Adrenal gland (tissue), 9 donors: ENCODE measurements at regions not wholly inside any gene's neighbourhood (a gene's known extent, or its start where the extent isn't known, plus 50 kb on each side); places are given as distances from the start of the nearest gene placed in this dataset.
"Not testable (repeated sequence)": the region's sequence is repeated elsewhere in the genome, so short reads cannot be mapped to it uniquely, and the experiment has no call there.

Experiments
- DNase-seq, 7 donors: peaks; one replicate each; pipeline ENCODE4 v3.0.0-alpha.2; 2019 to 2020
- H3K27ac ChIP-seq, 5 donors: fragments of 200-600 bp; sonication (generic) in 4 of 5; 1 replicate in 3 of 5; 2 replicates in 2 of 5; pipeline versions ENCODE4 v1.5.1 to v1.8.0; 2016 to 2020; ENCODE audit warnings: mild to moderate bottlenecking in 1 of 5
- H3K27me3 ChIP-seq: fragments of 200-600 bp; 2 replicates; pipeline ENCODE4 v1.8.0; 2021
- H3K36me3 ChIP-seq, 2 donors: fragments of 200-600 bp; replicated peaks in 1 of 2; 1 replicate in 1 of 2; 2 replicates in 1 of 2; pipeline versions ENCODE4 v1.5.1 to v1.8.0; 2018 to 2022
- H3K4me1 ChIP-seq, 2 donors: fragments of 200-600 bp; replicated peaks in 1 of 2; 1 replicate in 1 of 2; 2 replicates in 1 of 2; pipeline versions ENCODE4 v1.5.1 to v1.8.0; 2018 to 2021
- H3K4me3 ChIP-seq, 4 donors: fragments of 200-600 bp; sonication (generic) in 3 of 4; one replicate each; pipeline ENCODE4 v1.5.1; 2016 to 2018
- H3K9me3 ChIP-seq, 3 donors: fragments of 200-600 bp; sonication (generic) in 1 of 3; replicated peaks in 1 of 3; 1 replicate in 2 of 3; 2 replicates in 1 of 3; pipeline versions ENCODE4 v1.5.1 to v1.8.0; 2016 to 2021
- POLR2A ChIP-seq, 2 donors: fragments of 450-650 bp; IDR thresholded peaks; one replicate each; pipeline ENCODE4 v1.6.1; 2017; ENCODE audit warnings: antibody characterized with exemption in 2 of 2, mild to moderate bottlenecking in 2 of 2, moderate library complexity in 1 of 2
- WGBS, 4 donors: extraction: QIAGEN DNeasy Blood & Tissue Kit in 2 of 4; methylation state at CpG; one replicate each; pipeline versions ENCODE4 v1.1.5 to v1.1.7; 2013 to 2017; 5-methylcytosine and 5-hydroxymethylcytosine counted together
- intact Hi-C, 2 donors: fragments of 100-400 bp; cut with DNase I; formaldehyde crosslinking; loops; one replicate each; pipeline versions ENCODE4 v1.14.1 to v1.15.0; 2022 to 2023
- TF ChIP-seq, protein P1 (sequence below), 6 experiments: fragments of 450-650 bp in 4 of 6; fragments of 200-600 bp in 2 of 6; sonication (generic) in 1 of 6; IDR thresholded peaks; 1 replicate in 5 of 6; 2 replicates in 1 of 6; pipeline versions ENCODE4 v1.5.1 to v1.8.0; 2016 to 2021; ENCODE audit warnings: antibody characterized with exemption in 6 of 6, mild to moderate bottlenecking in 2 of 6, moderate library complexity in 1 of 6
- donor health status: healthy with polysubstance abuse.
- donor health status: Bipolar disorder and iron deficiency.
- donor health status: DM: yes; HTN: yes; CAD: no.
- donor health status: DM: no; HTN: no; CAD: no.
- donor health status: DM: no; HTN: no; CAD: no.

DNA sequence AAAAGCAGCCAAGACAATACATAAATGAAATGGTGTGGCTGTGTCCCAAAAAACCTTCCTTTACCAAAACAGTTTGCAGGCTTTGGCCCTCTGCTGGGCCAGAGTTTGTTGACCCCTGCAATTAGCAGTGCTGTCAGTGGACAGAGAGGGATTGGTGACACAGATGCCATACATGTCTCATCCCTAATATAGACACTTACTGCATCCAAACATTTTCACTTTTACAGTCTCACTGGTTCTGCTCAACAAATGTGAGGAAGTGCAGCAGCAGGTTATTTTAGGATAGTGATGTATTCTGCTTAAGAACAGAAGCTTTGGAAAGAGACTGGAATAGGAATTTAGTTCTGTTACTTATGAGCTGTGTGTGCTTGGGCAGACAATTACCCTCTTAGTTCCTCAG, 462.8 kb upstream of the LRRC7 start:
- Histone ChIP-seq H3K9me3 (no peaks in the 10 kb centered on the region), H3K27me3 (no peaks in the 10 kb centered on the region), H3K4me3 (no peak overlapping the region), H3K36me3 (no peaks in the 10 kb centered on the region), H3K27ac (no peak overlapping the region), H3K4me1 (no peaks in the 10 kb centered on the region)
- intact Hi-C loops = no loop called here
- DNase-seq = no peak
- TF ChIP-seq, protein P1, sequence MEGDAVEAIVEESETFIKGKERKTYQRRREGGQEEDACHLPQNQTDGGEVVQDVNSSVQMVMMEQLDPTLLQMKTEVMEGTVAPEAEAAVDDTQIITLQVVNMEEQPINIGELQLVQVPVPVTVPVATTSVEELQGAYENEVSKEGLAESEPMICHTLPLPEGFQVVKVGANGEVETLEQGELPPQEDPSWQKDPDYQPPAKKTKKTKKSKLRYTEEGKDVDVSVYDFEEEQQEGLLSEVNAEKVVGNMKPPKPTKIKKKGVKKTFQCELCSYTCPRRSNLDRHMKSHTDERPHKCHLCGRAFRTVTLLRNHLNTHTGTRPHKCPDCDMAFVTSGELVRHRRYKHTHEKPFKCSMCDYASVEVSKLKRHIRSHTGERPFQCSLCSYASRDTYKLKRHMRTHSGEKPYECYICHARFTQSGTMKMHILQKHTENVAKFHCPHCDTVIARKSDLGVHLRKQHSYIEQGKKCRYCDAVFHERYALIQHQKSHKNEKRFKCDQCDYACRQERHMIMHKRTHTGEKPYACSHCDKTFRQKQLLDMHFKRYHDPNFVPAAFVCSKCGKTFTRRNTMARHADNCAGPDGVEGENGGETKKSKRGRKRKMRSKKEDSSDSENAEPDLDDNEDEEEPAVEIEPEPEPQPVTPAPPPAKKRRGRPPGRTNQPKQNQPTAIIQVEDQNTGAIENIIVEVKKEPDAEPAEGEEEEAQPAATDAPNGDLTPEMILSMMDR (IDR thresholded peaks at IDR 0.05) = no peak
- no peak for TF ChIP-seq POLR2A (IDR thresholded peaks at IDR 0.05)

DNA sequence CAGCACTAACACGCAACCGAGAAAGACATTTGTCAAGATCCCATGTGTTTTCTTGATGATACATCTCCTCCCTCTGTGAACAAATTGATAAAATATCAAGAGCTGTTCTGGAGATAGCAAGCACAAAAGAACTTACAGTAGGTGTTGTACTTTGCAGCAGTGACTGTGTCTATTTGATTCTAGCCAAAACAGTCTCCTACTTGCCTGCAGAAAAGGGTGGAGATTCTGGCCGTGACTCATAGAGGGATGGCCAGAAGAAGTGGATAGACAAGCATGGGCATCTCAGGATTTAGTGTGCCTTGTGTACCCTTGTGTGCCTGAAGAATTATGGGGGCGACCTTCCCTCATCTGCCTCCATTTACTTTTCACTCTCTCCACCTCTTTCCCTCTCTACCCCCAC, 458.4 kb upstream of the LRRC7 start:
- Histone ChIP-seq H3K9me3 (no peaks in the 10 kb centered on the region), H3K4me1 (no peaks in the 10 kb centered on the region), H3K36me3 (no peaks in the 10 kb centered on the region), H3K27me3 (no peaks in the 10 kb centered on the region), H3K4me3 (no peak overlapping the region), H3K27ac (no peak overlapping the region)
- intact Hi-C loops = no loop called here
- DNase-seq = no peak
- 81 to 90% (median 83%) methylated on average over 4 of the region's 4 CpGs for WGBS, 4 donors
- TF ChIP-seq POLR2A (IDR thresholded peaks at IDR 0.05) = no peak
- TF ChIP-seq, protein P1 (IDR thresholded peaks at IDR 0.05) = no peak

DNA sequence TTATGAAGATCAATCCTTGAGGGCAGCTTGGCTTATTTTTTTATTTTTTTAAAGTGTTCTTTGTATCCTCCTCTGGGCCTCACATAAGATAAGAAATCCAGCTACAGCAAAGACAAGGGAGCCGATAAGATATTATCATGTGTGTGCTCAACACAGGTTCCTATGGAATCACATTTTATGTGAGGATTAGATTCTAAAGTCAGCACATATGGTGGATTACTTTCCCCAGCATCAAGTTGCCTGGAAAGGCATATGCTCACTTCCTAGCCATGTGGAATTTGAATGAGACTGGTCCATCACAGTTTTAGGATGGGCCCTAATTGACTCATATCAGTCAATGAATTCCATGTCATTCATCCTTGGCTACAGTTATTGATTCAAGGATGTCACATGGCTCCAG, 456.9 kb upstream of the LRRC7 start:
- no peak for TF ChIP-seq POLR2A (IDR thresholded peaks at IDR 0.05)
- TF ChIP-seq, protein P1 (IDR thresholded peaks at IDR 0.05) = no peak
- H3K4me3 ChIP-seq = no peak overlapping the region
- no peak overlapping the region for H3K27ac ChIP-seq
- WGBS, 4 donors = 46 to 63% (median 59%) methylated on average over 1 of the region's 1 CpG
- H3K9me3 ChIP-seq = no peaks in the 10 kb centered on the region
- intact Hi-C loops = no loop called here
- no peak for DNase-seq
- H3K36me3 ChIP-seq = no peaks in the 10 kb centered on the region
- H3K4me1 ChIP-seq = no peaks in the 10 kb centered on the region
- no peaks in the 10 kb centered on the region for H3K27me3 ChIP-seq

DNA sequence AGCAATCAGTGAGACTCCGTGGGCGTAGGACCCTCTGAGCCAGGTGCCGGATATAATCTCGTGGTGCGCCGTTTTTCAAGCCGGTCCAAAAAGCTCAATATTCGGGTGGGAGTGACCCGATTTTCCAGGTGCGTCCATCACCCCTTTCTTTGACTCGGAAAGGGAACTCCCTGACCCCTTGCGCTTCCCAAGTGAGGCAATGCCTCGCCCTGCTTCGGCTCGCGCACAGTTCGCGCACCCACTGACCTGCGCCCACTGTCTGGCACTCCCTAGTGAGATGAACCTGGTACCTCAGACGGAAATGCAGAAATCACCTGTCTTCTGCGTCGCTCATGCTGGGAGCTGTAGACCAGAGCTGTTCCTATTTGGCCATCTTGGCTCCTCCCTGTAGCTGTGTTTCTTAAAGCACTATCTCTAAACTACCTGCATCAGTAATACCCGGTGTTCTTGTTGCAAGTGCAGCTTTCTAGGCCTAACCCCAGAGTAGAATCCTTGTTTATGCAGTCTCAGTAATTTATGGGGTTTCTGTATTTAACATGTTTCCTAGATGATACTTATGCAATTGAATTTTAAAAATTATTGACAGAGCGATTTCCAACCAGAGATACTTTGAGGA, 447.5 kb upstream of the LRRC7 start:
- H3K4me1 ChIP-seq, H3K27me3 ChIP-seq, H3K36me3 ChIP-seq, intact Hi-C loops, H3K27ac ChIP-seq, H3K9me3 ChIP-seq, H3K4me3 ChIP-seq, DNase-seq: not testable (repeated sequence)
- 87 to 91% (median 89%) methylated on average over 19 to 24 of the region's 24 CpGs for WGBS, 4 donors

DNA sequence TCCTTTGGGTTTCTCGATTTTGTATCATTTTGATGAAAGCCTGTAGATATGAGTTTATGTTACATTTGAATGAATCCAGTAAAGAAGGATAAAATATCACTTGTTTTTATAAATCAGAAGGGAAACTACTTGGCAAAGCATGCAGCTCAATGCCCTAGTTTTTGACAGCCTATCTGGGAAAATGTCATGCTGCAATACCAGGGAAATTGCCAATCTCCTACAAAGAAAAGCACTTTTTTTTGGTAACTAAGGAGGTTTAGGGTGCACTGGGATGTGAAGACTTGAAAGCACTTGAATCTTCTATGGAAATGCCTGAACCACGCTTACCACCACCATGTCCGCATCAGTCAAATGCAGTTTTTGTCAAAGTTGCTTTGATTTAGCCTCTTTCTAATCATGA, 446.9 kb upstream of the LRRC7 start:
- TF ChIP-seq, protein P1 (IDR thresholded peaks at IDR 0.05) = no peak
- no peak for TF ChIP-seq POLR2A (IDR thresholded peaks at IDR 0.05)
- Histone ChIP-seq H3K9me3 (no peaks in the 10 kb centered on the region), H3K4me3 (no peak overlapping the region), H3K27me3 (no peaks in the 10 kb centered on the region), H3K27ac (no peak overlapping the region), H3K4me1 (no peaks in the 10 kb centered on the region), H3K36me3 (no peaks in the 10 kb centered on the region)
- DNase-seq = no peak
- 80 to 87% (median 83%) methylated on average over 3 of the region's 3 CpGs for WGBS, 4 donors
- intact Hi-C loops = no loop called here
